GM12878 (cell line): ENCODE measurements at regions not wholly inside any gene's neighbourhood (a gene's known extent, or its start where the extent isn't known, plus 50 kb on each side); places are given as distances from the start of the nearest gene placed in this dataset.

Experiments used
- ATAC-seq: fragments of 200-7000 bp; cut with Tn5 transposase; 3 replicates; pipeline ENCODE4 v1.9.1; 2020; ENCODE audit warnings: mild to moderate bottlenecking, moderate library complexity
- BruUV-seq: library from RNA; stranded (reverse); fragments of 400-500 nt; replicated peaks from 2 replicates; lab custom pipeline; 2021; lab: Mats Ljungman, UMichigan
- CTCF ChIA-PET: fragments of 300-600 bp; sonication (Branson Sonifier 250); formaldehyde crosslinking; extraction: SDS; loops from one replicate; lab custom pipeline; 2021; ENCODE audit warnings: inconsistent platforms; lab: Yijun Ruan, JAX
- POLR2A ChIA-PET: fragments of 350-600 bp; formaldehyde crosslinking; extraction: SDS; loops from one replicate; lab custom pipeline; 2021; ENCODE audit warnings: inconsistent platforms; lab: Charles Lee
- RAD21 ChIA-PET: fragments of 300-600 bp; sonication (Branson Sonifier 250); formaldehyde crosslinking; loops from one replicate; lab custom pipeline; 2023; ENCODE audit warnings: antibody characterized with exemption; ENCODE audit not compliant: unreplicated experiment; lab: Charles Lee
- SMC1A ChIA-PET: fragments of 300-600 bp; sonication (Branson Sonifier 250); formaldehyde crosslinking; loops from one replicate; lab custom pipeline; 2023; ENCODE audit not compliant: unreplicated experiment, uncharacterized antibody; lab: Charles Lee
- DNase-seq: peaks from one replicate; pipeline ENCODE4 v3.0.0-alpha.2; 2011; ENCODE audit warnings: low read depth, low spot score
- FAIRE-seq: peaks from 3 replicates; lab custom pipeline; 2011; peaks lifted over from hg19 to GRCh38; lab: Jason Lieb, UNC
- H2AFZ ChIP-seq: 2 replicates; pipeline ENCODE4 v1.6.0; 2011; ENCODE audit warnings: low read depth, low read length, control low read depth; ENCODE audit not compliant: control insufficient read depth
- H3K27ac ChIP-seq: 2 replicates; pipeline ENCODE4 v1.5.1; 2011; ENCODE audit warnings: control low read depth; ENCODE audit not compliant: control insufficient read depth, insufficient read depth
- H3K27me3 ChIP-seq, 2 experiments: replicated peaks in 1 of 2; 2 replicates each; pipeline versions ENCODE4 v1.6.0 to v1.6.1; 2011; ENCODE audit warnings: low read length in 1 of 2; ENCODE audit not compliant: control insufficient read depth in 2 of 2, insufficient read depth in 2 of 2
- H3K36me3 ChIP-seq, 2 experiments: 2 replicates each; pipeline ENCODE4 v1.5.1; 2011; ENCODE audit warnings: low read length in 1 of 2; ENCODE audit not compliant: control insufficient read depth in 2 of 2, insufficient read depth in 2 of 2
- H3K4me1 ChIP-seq: 2 replicates; pipeline ENCODE4 v1.6.1; 2011; ENCODE audit warnings: mild to moderate bottlenecking, low read length, moderate library complexity, mixed read lengths; ENCODE audit not compliant: control insufficient read depth, insufficient read depth
- H3K4me2 ChIP-seq: 2 replicates; pipeline ENCODE4 v1.6.0; 2011; ENCODE audit warnings: control low read depth; ENCODE audit not compliant: control insufficient read depth, insufficient read depth
- H3K4me3 ChIP-seq: fragments of 200-600 bp; sonication (generic); 2 replicates; pipeline ENCODE4 v1.5.1; 2016
- H3K79me2 ChIP-seq: 2 replicates; pipeline ENCODE4 v1.6.0; 2011; ENCODE audit warnings: low read length; ENCODE audit not compliant: control insufficient read depth, insufficient read depth
- H3K9ac ChIP-seq: 2 replicates; pipeline ENCODE4 v1.8.0; 2011; ENCODE audit warnings: low read length, control low read depth, mixed read lengths; ENCODE audit not compliant: control insufficient read depth, insufficient read depth
- H3K9me3 ChIP-seq: replicated peaks from 3 replicates; pipeline ENCODE4 v1.5.1; 2011; ENCODE audit warnings: mild to moderate bottlenecking, low read length; ENCODE audit not compliant: control insufficient read depth, insufficient read depth
- H4K20me1 ChIP-seq: 2 replicates; pipeline ENCODE4 v1.6.0; 2011; ENCODE audit not compliant: control insufficient read depth, insufficient read depth
- ASH2L ChIP-seq: fragments of 300-600, 200-600 bp; sonication (generic); IDR thresholded peaks from 2 replicates; pipeline ENCODE4 v1.6.1; 2017; ENCODE audit warnings: low read depth, mild to moderate bottlenecking, borderline replicate concordance
- ATF3 ChIP-seq: IDR thresholded peaks from 2 replicates; pipeline ENCODE4 v1.6.1; 2011; ENCODE audit warnings: low read depth, mild to moderate bottlenecking, low read length, moderate library complexity, borderline replicate concordance; ENCODE audit errors: extremely low read depth
- CREB1 ChIP-seq: IDR thresholded peaks from 2 replicates; pipeline ENCODE4 v1.6.1; 2012; ENCODE audit warnings: low read depth, mild to moderate bottlenecking, inconsistent platforms
- GABPA ChIP-seq: IDR thresholded peaks from 2 replicates; pipeline ENCODE4 v1.6.1; 2014; ENCODE audit warnings: antibody characterized with exemption, low read depth, mild to moderate bottlenecking, inconsistent platforms
- HCFC1 ChIP-seq: fragments of 150-350 bp; IDR thresholded peaks from 2 replicates; pipeline ENCODE4 v1.6.1; 2014; ENCODE audit warnings: low read length
- IKZF1 ChIP-seq: fragments of 450-650 bp; conservative IDR thresholded peaks from 2 replicates; pipeline ENCODE4 v1.6.1; 2017; ENCODE audit warnings: antibody characterized with exemption, mild to moderate bottlenecking
- IKZF2 ChIP-seq, 2 experiments: fragments of 450-650 bp; IDR thresholded peaks; 2 replicates each; pipeline ENCODE4 v1.6.1; 2017; ENCODE audit warnings: mild to moderate bottlenecking in 2 of 2, moderate library complexity in 2 of 2
- MEF2B ChIP-seq: fragments of 450-650 bp; IDR thresholded peaks from 2 replicates; pipeline ENCODE4 v1.6.1; 2018; ENCODE audit warnings: mild to moderate bottlenecking, moderate library complexity; ENCODE audit not compliant: partially characterized antibody, poor library complexity, severe bottlenecking
- MTA3 ChIP-seq: IDR thresholded peaks from 2 replicates; pipeline ENCODE4 v1.6.1; 2012; ENCODE audit warnings: low read length, inconsistent platforms, borderline replicate concordance
- NFYA ChIP-seq: IDR thresholded peaks from 2 replicates; pipeline ENCODE4 v1.6.1; 2011; ENCODE audit warnings: low read depth, mild to moderate bottlenecking, low read length, improper control_type of control experiment, borderline replicate concordance
- PAX5 ChIP-seq: IDR thresholded peaks from 2 replicates; pipeline ENCODE4 v1.6.1; 2011; ENCODE audit warnings: low read depth, low read length, borderline replicate concordance
- SRF ChIP-seq, 2 experiments: IDR thresholded peaks; 2 replicates each; pipeline ENCODE4 v1.6.1; 2011; ENCODE audit warnings: low read depth in 2 of 2, low read length in 2 of 2, mild to moderate bottlenecking in 1 of 2, moderate library complexity in 1 of 2
- TCF7 ChIP-seq: IDR thresholded peaks from 2 replicates; pipeline ENCODE4 v1.6.1; 2014; ENCODE audit warnings: antibody characterized with exemption, borderline replicate concordance
- ZBTB40 ChIP-seq: fragments of 450-650 bp; IDR thresholded peaks from 2 replicates; pipeline ENCODE4 v1.6.1; 2016; ENCODE audit warnings: mild to moderate bottlenecking, moderate library complexity, borderline replicate concordance
- ZNF274 ChIP-seq: IDR thresholded peaks from one replicate; pipeline ENCODE4 v1.8.0; 2011; ENCODE audit not compliant: insufficient read length, insufficient read depth
- WGBS: methylation state at CpG from one replicate; pipeline ENCODE4 v1.1.6; 2016; ENCODE audit warnings: low lambda C conversion rate; ENCODE audit not compliant: insufficient replicate concordance, insufficient coverage; ENCODE audit errors: missing lambda C conversion rate; 5-methylcytosine and 5-hydroxymethylcytosine counted together
- in situ Hi-C: fragments of 300-500 bp; cut with MboI; formaldehyde crosslinking; loops from 9 replicates; pipeline ENCODE4 v1.14.3; 2018; ENCODE audit warnings: mixed read lengths
- intact Hi-C: fragments of 100-400 bp; cut with micrococcal nuclease; formaldehyde crosslinking; loops from one replicate; pipeline ENCODE4 v1.14.2; 2022; ENCODE audit not compliant: unreplicated experiment
- TF ChIP-seq, protein P1 (sequence below): fragments of 150-350 bp; IDR thresholded peaks from 2 replicates; pipeline ENCODE4 v1.6.1; 2014; ENCODE audit warnings: mild to moderate bottlenecking, low read depth, low read length
- TF ChIP-seq, protein P2 (sequence below), 3 experiments: IDR thresholded peaks in 2 of 3; conservative IDR thresholded peaks in 1 of 3; 2 replicates each; pipeline ENCODE4 v1.5.1; 2011; ENCODE audit warnings: low read depth in 3 of 3, low read length in 3 of 3, mild to moderate bottlenecking in 3 of 3, control low read depth in 2 of 3, moderate library complexity in 2 of 3, inconsistent platforms in 1 of 3, mixed read lengths in 1 of 3; ENCODE audit not compliant: control insufficient read depth in 2 of 3, insufficient read depth in 1 of 3; ENCODE audit errors: extremely low read depth in 1 of 3

DNA sequence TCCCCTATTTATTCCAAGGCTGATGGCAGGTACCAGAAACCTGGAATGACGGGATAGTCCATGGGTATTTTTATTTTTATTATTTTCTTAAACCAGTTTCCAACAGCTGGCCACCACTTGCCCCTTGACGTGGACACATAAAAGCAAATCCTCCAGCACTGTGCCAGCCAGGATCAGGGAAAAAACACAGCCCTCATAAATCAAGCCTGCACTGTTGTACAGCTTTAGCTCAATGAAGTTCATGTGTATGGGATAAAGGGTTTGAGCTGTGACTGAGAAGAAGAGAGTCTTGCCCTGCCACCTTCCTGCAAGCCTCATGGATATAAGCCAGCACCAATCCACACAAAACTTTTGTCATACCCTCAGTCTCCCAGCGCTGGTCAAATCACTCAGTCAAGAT is 303.8 kb upstream of the SPAG17 start (continued):
- no peak for TF ChIP-seq PAX5
- no peak for TF ChIP-seq SRF (IDR thresholded peaks at IDR 0.05; ENCODE audit: low read depth in 2 of 2, low read length in 2 of 2)
- TF ChIP-seq CREB1: no peak
- TF ChIP-seq GABPA: no peak
- TF ChIP-seq, protein P1, sequence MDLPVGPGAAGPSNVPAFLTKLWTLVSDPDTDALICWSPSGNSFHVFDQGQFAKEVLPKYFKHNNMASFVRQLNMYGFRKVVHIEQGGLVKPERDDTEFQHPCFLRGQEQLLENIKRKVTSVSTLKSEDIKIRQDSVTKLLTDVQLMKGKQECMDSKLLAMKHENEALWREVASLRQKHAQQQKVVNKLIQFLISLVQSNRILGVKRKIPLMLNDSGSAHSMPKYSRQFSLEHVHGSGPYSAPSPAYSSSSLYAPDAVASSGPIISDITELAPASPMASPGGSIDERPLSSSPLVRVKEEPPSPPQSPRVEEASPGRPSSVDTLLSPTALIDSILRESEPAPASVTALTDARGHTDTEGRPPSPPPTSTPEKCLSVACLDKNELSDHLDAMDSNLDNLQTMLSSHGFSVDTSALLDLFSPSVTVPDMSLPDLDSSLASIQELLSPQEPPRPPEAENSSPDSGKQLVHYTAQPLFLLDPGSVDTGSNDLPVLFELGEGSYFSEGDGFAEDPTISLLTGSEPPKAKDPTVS: no peak
- no peak for TF ChIP-seq NFYA
- TF ChIP-seq TCF7: no peak
- no peak for TF ChIP-seq HCFC1

- Histone ChIP-seq H3K9me3 (no peaks in the 10 kb centered on the region), H3K9ac (no peak overlapping the region), H3K4me3 (no peak overlapping the region), H3K27ac (no peak overlapping the region), H3K4me2 (no peak overlapping the region), H3K79me2 (no peaks in the 10 kb centered on the region), H3K36me3 (no peaks in the 10 kb centered on the region), H2AFZ (no peak overlapping the region), H3K4me1 (no peaks in the 10 kb centered on the region), H4K20me1 (no peaks in the 10 kb centered on the region), H3K27me3 (no peaks in the 10 kb centered on the region)
- 3% methylated on average over 2 of the region's 2 CpGs for WGBS
- FAIRE-seq (no peak), ATAC-seq (no peak), DNase-seq (no peak)
- ChIA-PET POLR2A (no interaction called here), RAD21 (no interaction called here), CTCF (no interaction called here), SMC1A (no interaction called here)
- BruUV-seq: no TSS peak
- intact Hi-C loops (no loop called here), in situ Hi-C loops (no loop called here)
- TF ChIP-seq ASH2L: no peak
- no peak for TF ChIP-seq TCF7
- no peak for TF ChIP-seq IKZF1
- TF ChIP-seq MEF2B: no peak
- no peak for TF ChIP-seq GABPA
- no peak for TF ChIP-seq ZBTB40
- no peak for TF ChIP-seq ZNF274
- TF ChIP-seq MTA3: no peak
- TF ChIP-seq, protein P2, sequence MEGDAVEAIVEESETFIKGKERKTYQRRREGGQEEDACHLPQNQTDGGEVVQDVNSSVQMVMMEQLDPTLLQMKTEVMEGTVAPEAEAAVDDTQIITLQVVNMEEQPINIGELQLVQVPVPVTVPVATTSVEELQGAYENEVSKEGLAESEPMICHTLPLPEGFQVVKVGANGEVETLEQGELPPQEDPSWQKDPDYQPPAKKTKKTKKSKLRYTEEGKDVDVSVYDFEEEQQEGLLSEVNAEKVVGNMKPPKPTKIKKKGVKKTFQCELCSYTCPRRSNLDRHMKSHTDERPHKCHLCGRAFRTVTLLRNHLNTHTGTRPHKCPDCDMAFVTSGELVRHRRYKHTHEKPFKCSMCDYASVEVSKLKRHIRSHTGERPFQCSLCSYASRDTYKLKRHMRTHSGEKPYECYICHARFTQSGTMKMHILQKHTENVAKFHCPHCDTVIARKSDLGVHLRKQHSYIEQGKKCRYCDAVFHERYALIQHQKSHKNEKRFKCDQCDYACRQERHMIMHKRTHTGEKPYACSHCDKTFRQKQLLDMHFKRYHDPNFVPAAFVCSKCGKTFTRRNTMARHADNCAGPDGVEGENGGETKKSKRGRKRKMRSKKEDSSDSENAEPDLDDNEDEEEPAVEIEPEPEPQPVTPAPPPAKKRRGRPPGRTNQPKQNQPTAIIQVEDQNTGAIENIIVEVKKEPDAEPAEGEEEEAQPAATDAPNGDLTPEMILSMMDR (IDR thresholded peaks at IDR 0.05 in 2 of 3, conservative IDR thresholded peaks at IDR 0.05 in 1 of 3; ENCODE audit: control insufficient read depth in 2 of 3, extremely low read depth in 1 of 3, insufficient read depth in 1 of 3, low read depth in 3 of 3, low read length in 3 of 3): no peak
- TF ChIP-seq ATF3: no peak
- TF ChIP-seq IKZF2 (IDR thresholded peaks at IDR 0.05): no peak
Measured at GRCh38 chr1:118487932-118488331, 302.9 kb upstream of the SPAG17 start.
